ENCODE measurements at regions not wholly inside any gene's neighbourhood (a gene's known extent, or its start where the extent isn't known, plus 50 kb on each side); places are given as distances from the start of the nearest gene placed in this dataset.

DNA sequence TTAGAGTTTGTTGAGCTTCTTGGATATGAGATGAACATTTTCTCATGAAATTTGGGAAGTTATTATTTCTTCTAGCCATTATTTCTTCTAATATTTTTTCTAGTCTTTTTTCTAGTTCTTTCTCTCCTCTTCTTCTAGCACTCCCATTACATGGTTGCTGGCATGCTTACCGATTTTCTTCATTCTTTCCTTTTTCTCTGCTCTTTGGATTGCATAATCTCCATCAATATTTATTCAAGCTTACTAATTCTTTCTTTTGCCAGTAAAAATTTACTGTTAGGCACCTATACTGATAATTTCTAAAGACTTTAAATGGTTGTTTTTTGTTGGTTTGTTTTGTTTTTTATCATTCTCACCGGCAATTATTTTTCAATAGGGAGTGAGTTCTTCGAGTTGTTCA is 114.8 kb upstream of the RASEF start:
- TF ChIP-seq TAF1 (IDR thresholded peaks at IDR 0.05; ENCODE audit: borderline replicate concordance, low read depth, low read length) (no peak), POLR2AphosphoS5 (IDR thresholded peaks at IDR 0.05; ENCODE audit: low read depth, low read length) (no peak)
